Breast epithelium (tissue), 3 donors: ENCODE measurements at regions not wholly inside any gene's neighbourhood (a gene's known extent, or its start where the extent isn't known, plus 50 kb on each side); places are given as distances from the start of the nearest gene placed in this dataset.

Experiments used
- POLR2AphosphoS5 ChIP-seq, 3 donors: sonication (generic); formaldehyde crosslinking; IDR thresholded peaks; one replicate each; pipeline ENCODE4 v1.6.1; 2017; ENCODE audit warnings: antibody characterized with exemption in 3 of 3
- TF ChIP-seq, protein P1 (sequence below), 3 donors: fragments of 450-650 bp; IDR thresholded peaks; one replicate each; pipeline ENCODE4 v1.5.1; 2016 to 2017; ENCODE audit warnings: antibody characterized with exemption in 3 of 3, mild to moderate bottlenecking in 3 of 3, moderate library complexity in 3 of 3

DNA sequence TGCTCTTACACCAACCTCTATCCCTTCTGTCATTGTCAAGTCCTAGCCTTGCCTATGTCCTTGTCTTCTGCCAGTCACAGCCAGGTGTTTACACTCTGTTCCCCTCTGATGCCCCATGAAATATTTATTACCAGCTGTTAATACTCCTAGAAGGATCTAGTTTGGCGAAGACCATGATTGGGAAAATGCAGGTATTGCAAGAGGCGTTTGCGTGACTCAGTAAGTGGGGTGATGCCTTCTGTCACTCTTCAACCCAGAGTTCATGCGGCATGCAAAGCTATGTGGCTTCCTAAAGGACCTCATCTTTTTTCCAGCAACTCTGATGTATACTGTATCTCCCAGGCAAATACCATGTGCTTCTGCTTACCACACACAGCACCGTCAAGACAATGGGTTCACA, 81.8 kb upstream of the GJB6 start:
- TF ChIP-seq, protein P1, sequence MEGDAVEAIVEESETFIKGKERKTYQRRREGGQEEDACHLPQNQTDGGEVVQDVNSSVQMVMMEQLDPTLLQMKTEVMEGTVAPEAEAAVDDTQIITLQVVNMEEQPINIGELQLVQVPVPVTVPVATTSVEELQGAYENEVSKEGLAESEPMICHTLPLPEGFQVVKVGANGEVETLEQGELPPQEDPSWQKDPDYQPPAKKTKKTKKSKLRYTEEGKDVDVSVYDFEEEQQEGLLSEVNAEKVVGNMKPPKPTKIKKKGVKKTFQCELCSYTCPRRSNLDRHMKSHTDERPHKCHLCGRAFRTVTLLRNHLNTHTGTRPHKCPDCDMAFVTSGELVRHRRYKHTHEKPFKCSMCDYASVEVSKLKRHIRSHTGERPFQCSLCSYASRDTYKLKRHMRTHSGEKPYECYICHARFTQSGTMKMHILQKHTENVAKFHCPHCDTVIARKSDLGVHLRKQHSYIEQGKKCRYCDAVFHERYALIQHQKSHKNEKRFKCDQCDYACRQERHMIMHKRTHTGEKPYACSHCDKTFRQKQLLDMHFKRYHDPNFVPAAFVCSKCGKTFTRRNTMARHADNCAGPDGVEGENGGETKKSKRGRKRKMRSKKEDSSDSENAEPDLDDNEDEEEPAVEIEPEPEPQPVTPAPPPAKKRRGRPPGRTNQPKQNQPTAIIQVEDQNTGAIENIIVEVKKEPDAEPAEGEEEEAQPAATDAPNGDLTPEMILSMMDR (IDR thresholded peaks at IDR 0.05) = no peak
- TF ChIP-seq POLR2AphosphoS5 (IDR thresholded peaks at IDR 0.05) = no peak
